GM18873 (cell line): ENCODE measurements at regions not wholly inside any gene's neighbourhood (a gene's known extent, or its start where the extent isn't known, plus 50 kb on each side); places are given as distances from the start of the nearest gene placed in this dataset.
"Not testable (repeated sequence)": the region's sequence is repeated elsewhere in the genome, so short reads cannot be mapped to it uniquely, and the experiment has no call there.

Experiments
- ATAC-seq: cut with Tn5 transposase; IDR thresholded peaks from one replicate; pipeline ENCODE4 v1.9.1; 2021; ENCODE audit warnings: mild to moderate bottlenecking, moderate library complexity, moderate number of reproducible peaks; ENCODE audit not compliant: unreplicated experiment, low FRiP score

DNA sequence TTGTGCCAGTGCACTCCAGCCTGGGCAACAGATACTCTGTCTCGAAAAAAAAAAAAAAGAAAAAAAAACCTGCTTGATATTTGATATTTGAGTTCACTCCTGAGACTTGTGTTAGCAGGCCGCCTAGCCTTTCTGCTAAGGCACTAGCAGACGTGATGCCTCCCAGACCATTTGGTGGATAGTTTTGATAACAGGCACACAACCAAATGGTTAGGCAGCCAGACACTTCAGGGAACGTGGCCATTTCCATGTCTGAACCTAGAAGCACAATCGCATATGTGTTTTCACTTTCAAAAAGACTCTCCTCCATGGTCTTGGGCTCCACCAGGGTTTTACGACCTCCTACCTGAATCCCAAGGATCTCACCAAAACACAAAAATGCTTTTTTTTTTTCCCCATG lies 1319.5 kb downstream of the BRINP3 start:
- ATAC-seq, result no peak

DNA sequence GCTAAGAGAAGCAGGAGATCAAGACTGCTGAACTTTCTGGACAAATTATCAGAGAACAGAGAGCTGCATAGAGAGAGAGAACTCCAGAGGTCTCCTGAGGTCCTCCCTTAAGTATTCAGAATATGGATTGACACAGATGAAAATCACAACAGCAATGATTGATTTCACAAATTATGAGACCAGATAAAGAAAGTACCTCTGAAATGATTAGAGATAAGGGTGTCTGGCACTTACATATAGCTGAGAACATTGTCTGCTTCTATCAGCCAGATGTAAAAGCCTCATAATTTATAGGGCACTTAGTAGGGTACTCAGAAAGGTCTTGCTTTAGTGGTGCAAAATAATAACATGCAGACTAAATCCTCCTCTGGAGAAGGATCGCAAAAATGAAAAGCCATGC lies 1301.8 kb downstream of the BRINP3 start:
- no peak for ATAC-seq

DNA sequence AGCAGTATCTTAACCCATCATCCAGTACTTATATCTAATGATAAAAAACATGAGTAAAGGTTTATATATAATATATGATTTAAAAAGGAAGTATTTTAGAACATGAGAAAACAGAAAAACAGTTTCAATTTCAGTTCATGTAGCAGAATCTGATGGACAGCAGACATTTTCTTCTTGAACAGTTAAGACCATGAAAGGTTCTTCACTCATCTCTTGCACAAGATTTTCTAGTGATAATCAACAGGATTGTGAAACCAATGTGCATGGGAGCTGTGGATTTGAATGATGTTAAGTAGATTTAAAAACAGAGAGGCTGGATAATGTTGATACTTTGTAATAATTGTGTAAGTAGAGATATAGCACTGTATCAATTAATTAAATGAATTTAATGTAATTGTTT lies 1297.6 kb downstream of the BRINP3 start:
- no peak for ATAC-seq

GRCh38 chr1:189185097-189185496 lies 1292.6 kb downstream of the BRINP3 start:
- ATAC-seq, result no peak

GRCh38 chr1:189192741-189193520 lies 1284.7 kb downstream of the BRINP3 start:
- no peak for ATAC-seq

- ATAC-seq, result no peak
These were observed 1271.8 kb downstream of the BRINP3 start for GRCh38 chr1:189205863-189206262.

DNA sequence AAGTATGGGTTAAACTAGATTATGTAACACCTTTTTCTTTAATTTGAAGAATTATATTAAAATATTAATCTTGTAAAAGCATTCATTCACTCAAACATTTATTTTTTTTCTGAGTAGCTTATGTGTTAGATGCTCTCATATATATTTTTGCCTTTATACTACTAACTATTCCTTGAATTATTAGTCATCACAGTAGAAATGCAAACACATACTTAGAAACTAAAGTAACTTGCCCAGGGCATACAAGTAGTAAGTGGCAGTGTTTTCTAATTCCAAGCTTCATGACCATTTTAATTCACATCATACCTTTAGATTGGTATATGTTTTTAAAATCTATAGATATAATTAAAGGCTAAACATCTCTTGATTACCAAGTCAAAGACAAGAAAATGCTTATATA lies 1271.0 kb downstream of the BRINP3 start:
- ATAC-seq, result no peak

GRCh38 chr1:189211742-189212141 lies 1265.9 kb downstream of the BRINP3 start:
- ATAC-seq, result no peak

GRCh38 chr1:189212606-189213005 lies 1265.1 kb downstream of the BRINP3 start:
- ATAC-seq, result no peak

- ATAC-seq, result no peak
These were observed 1260.8 kb downstream of the BRINP3 start for GRCh38 chr1:189216886-189217285.

DNA sequence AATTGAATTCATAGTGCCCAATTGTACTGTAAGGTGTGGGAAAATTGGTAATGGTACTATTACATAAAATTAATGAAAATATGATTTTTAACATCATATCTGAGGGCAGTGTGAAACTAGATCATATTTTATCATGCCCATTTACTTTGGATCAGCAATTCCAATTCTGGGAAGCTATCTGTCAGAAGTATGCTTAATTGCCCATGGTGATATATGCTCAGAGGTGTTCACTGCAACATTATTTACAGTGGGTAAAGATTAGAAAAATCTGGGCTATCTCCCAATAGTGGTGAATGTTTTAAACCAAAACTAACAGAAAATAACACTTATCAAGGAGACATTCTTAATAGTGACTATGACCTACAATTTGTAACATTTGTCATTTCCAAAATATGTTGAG lies 1260.0 kb downstream of the BRINP3 start:
- ATAC-seq, result no peak

DNA sequence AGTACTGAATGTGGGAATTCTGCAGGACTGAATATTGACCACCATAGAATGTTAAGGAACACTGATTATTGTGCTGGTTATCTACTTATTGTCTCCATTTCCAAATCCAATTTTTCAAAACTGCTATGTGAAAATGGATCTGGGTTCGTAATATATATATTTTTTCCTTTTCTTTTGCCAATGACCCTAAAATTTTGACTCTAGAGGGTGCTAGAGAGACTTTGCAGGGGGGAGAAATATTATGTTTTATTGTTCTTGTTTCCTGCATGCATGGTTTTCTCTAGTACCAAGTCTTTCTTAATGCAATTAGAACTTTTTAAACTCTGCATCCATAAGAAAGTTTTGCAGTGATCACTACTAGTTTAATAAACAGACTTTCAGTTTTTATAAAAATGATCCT lies 1256.9 kb downstream of the BRINP3 start:
- ATAC-seq, result no peak

- not testable (repeated sequence) for ATAC-seq
These were observed 1251.9 kb downstream of the BRINP3 start for GRCh38 chr1:189225794-189226145.

- ATAC-seq, result no peak
These were observed 1250.9 kb downstream of the BRINP3 start for GRCh38 chr1:189226779-189227178.

GRCh38 chr1:189237008-189237407 lies 1240.7 kb downstream of the BRINP3 start:
- no peak for ATAC-seq

- no peak for ATAC-seq
These were observed 1223.9 kb downstream of the BRINP3 start for GRCh38 chr1:189253601-189254350.

DNA sequence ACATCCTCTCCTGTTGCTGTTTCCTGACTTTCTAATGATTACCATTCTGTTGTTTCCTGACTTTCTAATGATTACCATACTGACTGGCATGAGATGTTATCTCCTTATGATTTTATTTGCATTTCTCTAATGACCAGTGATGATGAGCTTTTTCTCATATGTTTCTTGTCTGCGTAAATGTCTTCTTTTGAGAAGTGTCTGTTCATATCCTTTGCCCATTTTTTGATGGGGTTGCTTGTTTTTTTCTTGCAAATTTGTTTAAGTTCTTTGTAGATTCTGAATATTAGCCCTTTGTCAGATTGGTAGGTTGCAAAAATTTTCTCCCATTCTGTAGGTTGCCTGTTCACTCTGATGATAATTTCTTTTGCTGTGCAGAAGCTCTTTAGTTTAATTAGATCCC lies 1216.5 kb downstream of the BRINP3 start:
- ATAC-seq, result not testable (repeated sequence)

- ATAC-seq, result no peak
These were observed 1208.7 kb downstream of the BRINP3 start for GRCh38 chr1:189269011-189269410.

DNA sequence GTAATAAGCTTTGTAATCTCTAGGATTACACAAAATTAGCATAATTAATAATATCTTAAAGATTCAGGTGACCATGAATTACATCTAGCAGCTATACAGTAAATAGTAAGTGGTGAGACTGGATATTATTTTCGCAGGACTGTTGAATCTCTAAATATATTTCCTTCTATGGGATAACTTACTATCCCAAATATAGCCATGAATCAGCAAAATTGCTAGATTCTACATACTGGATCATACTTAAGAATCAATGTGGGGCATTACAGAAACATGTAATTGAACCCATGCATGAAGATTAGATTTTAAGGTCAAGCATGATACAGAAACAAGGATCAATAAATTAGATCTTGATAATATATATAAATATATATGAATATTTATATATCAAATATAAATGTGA lies 1203.4 kb downstream of the BRINP3 start:
- no peak for ATAC-seq

DNA sequence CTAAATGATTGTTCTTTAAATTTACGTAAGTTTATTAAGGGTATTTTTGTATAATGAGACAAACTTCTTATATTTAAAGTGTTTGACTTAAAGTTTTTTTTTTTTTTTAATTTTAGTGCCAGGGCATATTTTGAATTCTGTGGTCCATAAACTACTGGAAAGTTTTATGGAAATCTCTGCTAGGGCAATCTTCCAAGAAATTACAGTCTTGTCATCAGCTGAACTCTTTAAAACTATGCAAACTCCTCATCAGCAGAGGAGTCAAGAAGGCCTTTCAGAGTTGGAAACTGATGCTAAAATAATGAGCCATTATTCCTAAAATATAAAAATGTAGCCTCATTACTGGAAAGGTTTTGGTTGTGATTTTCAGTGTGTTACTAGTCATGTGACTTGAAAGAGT lies 1201.9 kb downstream of the BRINP3 start:
- ATAC-seq, result no peak

DNA sequence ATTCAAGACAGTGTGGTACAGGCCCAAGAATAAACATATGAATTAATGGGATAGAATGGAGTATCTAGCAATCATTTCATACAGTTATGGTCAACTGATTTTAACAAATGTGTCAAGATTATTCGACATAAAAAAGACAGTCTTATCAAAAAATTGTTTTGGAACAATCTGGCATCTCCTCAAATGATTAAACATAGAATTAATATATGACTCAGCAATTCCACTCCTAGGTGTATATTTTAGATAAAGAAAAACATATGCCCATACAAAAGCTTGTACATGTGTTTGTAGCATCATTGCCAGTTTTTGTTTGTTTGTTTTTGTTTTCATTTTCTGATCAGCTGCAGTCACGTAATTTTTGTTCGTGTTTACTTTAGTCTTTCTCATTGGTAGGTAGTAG lies 1188.3 kb downstream of the BRINP3 start:
- no peak for ATAC-seq

DNA sequence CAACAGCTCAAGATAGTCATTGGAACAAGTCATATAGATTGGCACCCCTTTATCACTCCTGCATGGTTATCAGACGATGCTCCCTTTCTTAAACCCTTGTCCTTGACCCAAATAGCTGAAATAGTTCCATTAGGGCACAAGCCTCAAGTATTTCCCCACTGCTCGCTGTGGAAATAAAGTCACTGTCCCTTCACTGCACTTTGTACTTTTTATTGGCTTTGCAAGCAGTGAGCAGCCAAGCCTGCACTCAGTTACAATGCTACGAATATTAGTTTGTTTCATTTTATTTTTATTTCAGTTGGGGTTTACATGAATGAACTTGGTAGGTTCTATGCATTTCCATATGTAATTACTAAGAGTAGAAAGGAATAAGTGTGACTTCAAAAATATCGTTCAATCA lies 1176.4 kb downstream of the BRINP3 start:
- no peak for ATAC-seq
